Fibroblast of gingiva (primary cell): ENCODE measurements at regions not wholly inside any gene's neighbourhood (a gene's known extent, or its start where the extent isn't known, plus 50 kb on each side); places are given as distances from the start of the nearest gene placed in this dataset.
A peak's percentile ranks its signal among the peaks of the same experiment; 100 is the strongest.

Experiments
- DNase-seq: peaks from one replicate; pipeline ENCODE4 v3.0.0-alpha.2; 2011; ENCODE audit warnings: low read depth

- DNase-seq, result peak; percentile 8
These were observed 58.4 kb downstream of the HMHB1 start for GRCh38 chr5:143870362-143870761.

- no peak for DNase-seq
These were observed 59.1 kb downstream of the HMHB1 start for GRCh38 chr5:143870871-143871632.

GRCh38 chr5:143871672-143872071, 59.7 kb downstream of the HMHB1 start:
- no peak for DNase-seq

- DNase-seq, result peak; percentile 75
These were observed 62.4 kb downstream of the HMHB1 start for GRCh38 chr5:143874312-143874711.

GRCh38 chr5:143877196-143877595, 65.2 kb downstream of the HMHB1 start:
- DNase-seq, result no peak

GRCh38 chr5:143878430-143878829, 66.5 kb downstream of the HMHB1 start:
- DNase-seq, result no peak

GRCh38 chr5:143879646-143880045, 67.7 kb downstream of the HMHB1 start:
- no peak for DNase-seq

- no peak for DNase-seq
These were observed 68.2 kb downstream of the HMHB1 start for GRCh38 chr5:143880178-143880577.

- DNase-seq, result peak; percentile 47
These were observed 70.6 kb downstream of the HMHB1 start for GRCh38 chr5:143882520-143882919.

- no peak for DNase-seq
These were observed 74.1 kb downstream of the HMHB1 start for GRCh38 chr5:143886096-143886495.

- peak; percentile 81 for DNase-seq
These were observed 75.0 kb downstream of the HMHB1 start for GRCh38 chr5:143886651-143887638.

- DNase-seq, result peak; percentile 84
These were observed 76.1 kb downstream of the HMHB1 start for GRCh38 chr5:143887903-143888665.

- DNase-seq, result no peak
These were observed 77.0 kb downstream of the HMHB1 start for GRCh38 chr5:143888912-143889311.

- DNase-seq, result peak; percentile 99
These were observed 78.0 kb downstream of the HMHB1 start for GRCh38 chr5:143889986-143890385.

GRCh38 chr5:143890487-143890886, 78.5 kb downstream of the HMHB1 start:
- DNase-seq, result no peak

- DNase-seq, result peak; percentile 25
These were observed 80.3 kb downstream of the HMHB1 start for GRCh38 chr5:143892271-143892670.

GRCh38 chr5:143892908-143893307, 80.9 kb downstream of the HMHB1 start:
- DNase-seq, result peak; percentile 21

- DNase-seq, result no peak
These were observed 81.7 kb downstream of the HMHB1 start for GRCh38 chr5:143893638-143894037.

GRCh38 chr5:143896516-143896915, 84.6 kb downstream of the HMHB1 start:
- DNase-seq, result peak; percentile 18

GRCh38 chr5:143896966-143897365, 85.0 kb downstream of the HMHB1 start:
- DNase-seq, result peak; percentile 18

GRCh38 chr5:143898381-143898780, 86.4 kb downstream of the HMHB1 start:
- DNase-seq, result no peak

- DNase-seq, result no peak
These were observed 87.1 kb downstream of the HMHB1 start for GRCh38 chr5:143898916-143899591.
